Suprapubic skin (tissue), 4 donors: ENCODE measurements at regions not wholly inside any gene's neighbourhood (a gene's known extent, or its start where the extent isn't known, plus 50 kb on each side); places are given as distances from the start of the nearest gene placed in this dataset.
"Not testable (repeated sequence)": the region's sequence is repeated elsewhere in the genome, so short reads cannot be mapped to it uniquely, and the experiment has no call there.

Source experiments
- DNase-seq, 2 donors: peaks; one replicate each; pipeline ENCODE4 v3.0.0-alpha.2; 2019; ENCODE audit warnings: low spot score in 2 of 2
- H3K27ac ChIP-seq: fragments of 200-600 bp; sonication (generic); one replicate; pipeline ENCODE4 v1.5.1; 2019
- H3K27me3 ChIP-seq: fragments of 200-600 bp; sonication (generic); one replicate; pipeline ENCODE4 v1.5.1; 2019
- H3K36me3 ChIP-seq: fragments of 200-600 bp; sonication (generic); one replicate; pipeline ENCODE4 v1.5.1; 2019
- H3K4me1 ChIP-seq: fragments of 200-600 bp; sonication (generic); one replicate; pipeline ENCODE4 v1.5.1; 2019
- H3K4me3 ChIP-seq: fragments of 200-600 bp; sonication (generic); one replicate; pipeline ENCODE4 v1.5.1; 2019; ENCODE audit warnings: mild to moderate bottlenecking
- H3K9me3 ChIP-seq: fragments of 200-600 bp; sonication (generic); one replicate; pipeline ENCODE4 v1.5.1; 2019
- WGBS: methylation state at CpG from one replicate; pipeline ENCODE4 v1.1.5; 2018; 5-methylcytosine and 5-hydroxymethylcytosine counted together

DNA sequence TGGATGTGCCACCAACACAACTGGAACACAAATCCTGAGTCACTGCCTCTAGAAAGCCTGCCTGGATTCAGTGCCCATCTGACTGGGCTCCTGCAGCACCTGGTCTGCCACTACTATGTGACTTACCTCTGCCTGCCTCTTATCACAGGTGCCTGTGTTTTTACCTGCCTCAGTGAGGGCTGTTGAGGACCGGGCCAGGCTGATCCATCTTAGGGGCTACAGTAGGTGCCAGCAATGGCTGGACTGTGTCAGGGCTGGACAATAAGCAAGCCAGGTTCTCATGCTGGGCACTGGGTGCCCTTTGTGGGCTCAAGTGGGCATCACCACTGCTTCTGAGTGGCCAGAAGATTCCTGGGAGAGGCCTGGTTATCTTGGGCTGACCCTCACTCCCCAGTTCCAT, 948.6 kb upstream of the TPTE start:
- not testable (repeated sequence) for H3K4me1 ChIP-seq, DNase-seq, H3K9me3 ChIP-seq, H3K4me3 ChIP-seq, H3K27ac ChIP-seq, H3K36me3 ChIP-seq, H3K27me3 ChIP-seq
- WGBS = 78% methylated on average over 1 of the region's 1 CpG

DNA sequence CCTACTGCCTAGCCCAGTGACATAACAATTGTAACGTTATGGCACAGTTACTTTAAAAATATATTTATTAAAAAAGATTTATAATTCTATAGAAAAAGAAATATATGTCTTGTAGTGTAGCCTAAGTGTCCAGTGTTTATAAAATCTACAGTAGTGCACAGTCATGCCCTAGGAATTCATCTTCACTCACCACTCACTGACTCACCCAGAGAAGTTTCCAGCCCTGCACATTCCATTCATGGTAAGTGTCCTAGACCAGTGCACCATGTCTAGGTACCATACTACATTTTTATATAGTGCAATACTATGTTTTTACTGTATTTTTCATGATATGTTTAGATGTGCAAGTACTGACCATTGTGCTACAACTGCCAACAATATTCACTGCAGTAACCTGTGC, 947.9 kb upstream of the TPTE start:
- H3K36me3 ChIP-seq, H3K4me1 ChIP-seq, H3K9me3 ChIP-seq, H3K4me3 ChIP-seq, DNase-seq, H3K27ac ChIP-seq, H3K27me3 ChIP-seq: not testable (repeated sequence)
- no CpG with 5 or more reads among the region's 1 CpG for WGBS

DNA sequence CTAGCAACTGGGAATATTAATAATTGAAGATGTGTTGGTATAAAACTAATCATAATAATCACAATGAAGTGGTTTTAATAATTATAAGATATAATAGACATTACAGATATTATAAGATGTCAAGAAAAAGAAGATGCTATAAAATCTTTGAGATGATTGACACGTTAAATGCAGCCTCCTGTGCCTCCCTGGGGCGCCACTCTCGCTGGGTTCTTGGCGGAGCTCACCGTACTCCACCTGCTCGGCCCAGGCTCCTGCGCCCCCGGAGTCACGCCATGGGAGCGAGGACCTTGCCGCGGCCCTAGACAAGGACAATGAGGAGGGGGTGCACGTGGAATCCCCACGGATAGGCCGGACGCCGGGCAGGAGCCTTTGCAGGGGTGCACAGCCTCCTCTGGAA, 942.1 kb upstream of the TPTE start:
- H3K4me1 ChIP-seq, H3K27ac ChIP-seq, H3K4me3 ChIP-seq, DNase-seq, H3K36me3 ChIP-seq, H3K27me3 ChIP-seq, H3K9me3 ChIP-seq: not testable (repeated sequence)
- WGBS = 80% methylated on average over 6 of the region's 17 CpGs

DNA sequence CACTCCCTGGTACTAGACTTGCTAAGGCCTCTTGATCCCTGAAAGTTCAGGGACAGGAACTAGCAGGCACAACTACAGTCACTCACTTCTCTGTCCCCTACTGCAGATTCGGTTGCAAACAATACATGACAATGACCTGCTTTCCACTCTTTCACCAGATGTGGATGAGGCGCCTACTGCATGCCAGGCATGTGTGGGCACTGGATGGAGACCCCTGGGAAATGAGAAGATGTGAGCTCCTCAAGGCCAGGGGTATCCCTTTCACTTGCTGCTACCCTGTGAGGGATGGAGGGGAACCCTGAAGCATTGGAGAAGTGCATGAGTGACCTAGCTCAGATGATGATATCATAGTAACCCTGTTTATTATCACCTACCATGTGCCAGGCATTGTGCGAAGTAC, 933.4 kb upstream of the TPTE start:
- not testable (repeated sequence) for H3K27ac ChIP-seq, H3K4me3 ChIP-seq, H3K36me3 ChIP-seq, H3K9me3 ChIP-seq, H3K4me1 ChIP-seq, H3K27me3 ChIP-seq
- peak in 1 of 2 donors; percentile 46 for DNase-seq
- 42% methylated on average over 2 of the region's 3 CpGs for WGBS

DNA sequence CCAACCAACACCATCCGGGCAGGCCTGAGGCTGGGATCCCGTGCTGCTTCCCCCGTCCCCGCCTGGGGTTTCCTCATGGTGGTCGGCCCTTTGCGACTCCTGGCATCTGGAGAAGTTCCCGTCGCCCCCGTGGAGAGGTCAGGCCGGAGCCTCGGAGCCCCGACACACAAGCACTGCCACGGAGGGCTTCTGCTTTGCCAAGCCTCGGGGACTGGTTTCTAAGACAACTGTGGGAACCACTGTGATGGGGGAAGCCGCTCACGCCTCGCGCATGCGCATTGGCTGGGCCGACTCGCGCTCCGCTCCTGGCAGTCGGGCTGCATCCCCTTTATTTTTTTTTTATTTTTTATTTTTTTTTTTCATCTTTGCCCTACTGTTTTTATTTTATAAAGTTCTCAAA, 928.8 kb upstream of the TPTE start:
- not testable (repeated sequence) for DNase-seq, H3K27me3 ChIP-seq, H3K36me3 ChIP-seq, H3K27ac ChIP-seq, H3K4me1 ChIP-seq, H3K4me3 ChIP-seq, H3K9me3 ChIP-seq
- no CpG with 5 or more reads among the region's 24 CpGs for WGBS

DNA sequence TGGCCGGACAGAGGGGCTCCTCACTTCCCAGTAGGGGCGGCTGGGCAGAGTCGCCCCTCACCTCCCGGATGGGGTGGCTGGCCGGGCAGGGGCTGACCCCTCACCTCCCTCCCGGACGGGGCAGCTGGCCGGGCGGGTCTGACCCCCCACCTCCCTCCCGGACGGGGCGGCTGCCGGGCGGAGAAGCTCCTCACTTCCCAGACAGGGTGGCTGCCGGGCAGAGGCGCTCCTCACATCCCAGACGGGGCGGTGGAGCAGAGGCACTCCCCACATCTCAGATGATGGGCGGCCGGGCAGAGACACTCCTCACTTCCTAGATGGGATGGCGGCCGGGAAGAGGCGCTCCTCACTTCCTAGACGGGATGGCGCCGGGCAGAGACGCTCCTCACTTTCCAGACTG, 927.7 kb upstream of the TPTE start:
- H3K36me3 ChIP-seq, H3K4me3 ChIP-seq, DNase-seq, H3K9me3 ChIP-seq, H3K4me1 ChIP-seq, H3K27ac ChIP-seq, H3K27me3 ChIP-seq: not testable (repeated sequence)
- WGBS = no CpG with 5 or more reads among the region's 27 CpGs

DNA sequence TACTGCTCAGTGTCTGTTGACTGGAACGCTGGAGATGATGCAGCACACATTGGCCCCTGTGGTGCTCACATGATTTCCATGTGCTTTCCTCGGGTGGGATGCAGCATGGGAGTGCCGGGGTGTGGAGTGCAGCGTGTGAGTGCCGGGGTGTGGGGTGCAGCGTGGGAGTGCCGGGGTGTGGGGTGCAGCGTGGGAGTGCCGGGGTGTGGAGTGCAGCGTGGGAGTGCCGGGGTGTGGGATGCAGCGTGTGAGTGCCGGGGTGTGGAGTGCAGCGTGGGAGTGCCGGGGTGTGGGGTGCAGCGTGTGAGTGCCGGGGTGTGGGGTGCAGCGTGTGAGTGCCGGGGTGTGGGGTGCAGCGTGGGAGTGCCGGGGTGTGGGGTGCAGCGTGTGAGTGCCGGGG, 907.4 kb upstream of the TPTE start:
- not testable (repeated sequence) for H3K27me3 ChIP-seq, H3K4me1 ChIP-seq, H3K9me3 ChIP-seq, H3K36me3 ChIP-seq, DNase-seq, H3K4me3 ChIP-seq, H3K27ac ChIP-seq
- WGBS = 82% methylated on average over 22 of the region's 23 CpGs

DNA sequence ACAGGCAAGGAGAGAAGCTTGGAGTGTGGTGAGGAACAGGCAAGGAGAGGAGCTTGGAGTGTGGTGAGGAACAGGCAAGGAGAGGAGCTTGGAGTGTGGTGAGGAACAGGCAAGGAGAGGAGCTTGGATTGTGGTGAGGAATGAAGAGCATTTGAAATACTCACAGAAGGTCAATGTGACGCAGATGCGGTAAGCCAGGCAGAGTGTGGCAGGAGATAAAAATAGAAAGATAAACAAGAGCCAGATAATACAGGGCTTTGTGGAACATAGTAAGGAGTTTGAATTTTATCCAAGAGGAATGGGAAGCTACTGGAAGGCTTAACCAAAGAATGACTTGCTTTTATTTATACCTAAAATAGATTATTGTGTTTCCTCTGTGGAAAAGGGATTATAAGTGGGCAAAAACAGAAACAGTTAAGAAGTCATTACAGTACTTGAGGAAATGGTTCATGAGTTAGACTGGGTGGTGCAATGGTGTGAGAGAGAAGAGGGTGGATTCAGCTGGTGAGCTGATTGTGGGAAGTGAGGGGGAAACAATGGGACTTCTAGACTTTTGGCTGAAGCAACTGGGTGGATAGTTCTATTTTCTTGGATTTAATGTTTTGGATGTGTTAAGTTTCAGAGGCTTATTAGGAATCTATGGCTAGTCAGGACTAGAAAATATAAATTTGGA, 900.1 kb upstream of the TPTE start:
- not testable (repeated sequence) for H3K9me3 ChIP-seq, H3K36me3 ChIP-seq, H3K27me3 ChIP-seq, H3K4me1 ChIP-seq, DNase-seq, H3K27ac ChIP-seq, H3K4me3 ChIP-seq
- WGBS = 81% methylated on average over 2 of the region's 2 CpGs

DNA sequence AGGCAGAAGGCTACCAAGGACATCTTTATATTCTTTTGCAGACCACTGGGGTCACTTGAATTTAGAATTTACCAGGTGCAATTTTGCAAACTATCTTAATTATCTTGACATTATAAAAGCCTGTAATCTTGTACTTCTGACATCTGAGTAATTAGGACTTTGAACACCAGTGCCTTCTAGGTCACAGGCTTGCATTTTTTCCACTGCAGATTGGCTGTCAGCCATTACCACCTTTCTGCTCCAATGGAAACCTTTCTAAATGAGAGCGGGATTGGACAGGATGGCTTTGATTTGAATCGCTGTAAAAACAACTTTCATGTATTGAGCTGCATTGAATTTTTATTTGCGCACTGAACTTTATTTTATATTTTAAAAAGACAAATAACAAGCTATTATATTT, 893.3 kb upstream of the TPTE start:
- H3K36me3 ChIP-seq, H3K4me1 ChIP-seq, DNase-seq, H3K27me3 ChIP-seq, H3K27ac ChIP-seq, H3K4me3 ChIP-seq, H3K9me3 ChIP-seq: not testable (repeated sequence)
- WGBS = 89% methylated on average over 2 of the region's 3 CpGs

DNA sequence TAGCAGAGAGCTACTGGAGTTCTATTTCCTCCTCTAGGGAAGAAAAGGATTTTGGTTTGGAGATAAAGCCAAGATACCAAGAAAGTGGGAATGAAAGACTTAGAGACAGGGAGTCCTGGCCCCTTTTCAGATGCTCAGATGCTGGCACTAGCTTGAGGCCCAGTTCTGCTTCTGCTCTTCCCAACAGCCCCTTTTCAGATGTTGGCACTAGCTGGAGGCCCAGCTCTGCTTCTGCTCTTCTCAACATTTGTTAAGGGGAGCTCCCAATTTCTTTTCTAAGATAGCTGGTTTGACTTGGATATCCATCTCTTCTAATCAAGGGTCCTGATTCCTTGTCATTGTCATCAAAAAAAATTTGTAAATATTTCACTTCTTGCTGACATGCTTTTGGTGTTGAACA, 874.0 kb upstream of the TPTE start:
- not testable (repeated sequence) for H3K27ac ChIP-seq, DNase-seq, H3K4me1 ChIP-seq, H3K36me3 ChIP-seq, H3K4me3 ChIP-seq, H3K9me3 ChIP-seq, H3K27me3 ChIP-seq

DNA sequence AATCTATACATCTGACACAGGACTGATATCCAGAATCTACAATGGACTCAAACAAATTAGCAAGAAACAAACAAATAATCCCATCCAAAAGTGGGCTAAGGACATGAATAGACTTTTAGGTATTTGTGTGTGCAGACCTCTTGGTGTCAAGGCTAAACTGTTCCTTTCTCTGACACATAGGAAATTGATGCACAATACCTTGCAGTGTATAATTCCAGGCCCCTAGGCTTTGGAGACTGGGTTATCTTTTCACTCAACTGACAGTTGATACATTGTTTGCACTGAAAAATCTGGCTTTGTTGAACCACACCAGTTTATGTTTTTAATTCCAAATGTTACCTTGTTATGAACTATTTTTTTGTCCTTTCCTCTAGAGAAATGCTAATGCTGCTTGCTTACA, 873.1 kb upstream of the TPTE start:
- H3K9me3 ChIP-seq, DNase-seq: not testable (repeated sequence)

DNA sequence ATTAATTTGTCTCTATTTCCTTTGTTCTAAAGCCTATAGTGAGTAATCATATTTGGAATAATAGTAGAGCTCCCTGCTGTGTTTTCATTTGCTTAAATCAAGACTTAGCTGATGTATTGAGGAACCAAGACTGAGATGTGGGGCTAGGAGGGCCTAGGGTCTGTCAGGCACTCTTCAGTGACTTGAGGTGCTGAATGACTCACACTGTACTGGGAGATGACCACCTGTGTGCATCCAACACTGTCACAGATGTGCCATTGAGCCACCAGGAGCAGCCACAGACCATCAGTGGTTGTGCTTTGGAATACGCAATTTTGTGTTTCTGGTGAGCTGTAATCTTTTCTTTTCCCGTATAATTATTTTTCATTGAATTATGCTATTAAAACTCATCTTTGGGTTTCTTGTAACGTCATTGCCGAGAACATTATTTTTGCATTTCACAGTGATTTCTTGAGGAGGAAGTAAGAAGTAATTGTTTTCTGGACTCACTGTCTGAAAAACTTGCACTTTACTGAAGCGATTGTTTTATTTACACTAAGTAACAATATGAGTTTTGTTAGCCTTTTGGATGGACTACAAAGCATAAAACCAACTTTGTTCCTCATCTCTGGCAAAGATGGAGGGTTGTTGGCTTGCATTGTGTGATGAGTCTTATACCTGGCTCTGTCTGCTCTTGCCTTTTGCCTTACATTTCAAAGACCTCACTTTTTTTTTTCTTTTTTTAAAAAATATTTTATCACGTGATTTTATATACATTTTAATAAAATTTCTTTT, 872.2 kb upstream of the TPTE start:
- not testable (repeated sequence) for H3K36me3 ChIP-seq, H3K4me1 ChIP-seq, DNase-seq, H3K27ac ChIP-seq, H3K4me3 ChIP-seq, H3K9me3 ChIP-seq, H3K27me3 ChIP-seq
- WGBS = 64% methylated on average over 6 of the region's 6 CpGs

More for the DNA sequence above, 873.1 kb upstream of the TPTE start:
- H3K4me3 ChIP-seq, H3K4me1 ChIP-seq, H3K27me3 ChIP-seq, H3K36me3 ChIP-seq, H3K27ac ChIP-seq: not testable (repeated sequence)

DNA sequence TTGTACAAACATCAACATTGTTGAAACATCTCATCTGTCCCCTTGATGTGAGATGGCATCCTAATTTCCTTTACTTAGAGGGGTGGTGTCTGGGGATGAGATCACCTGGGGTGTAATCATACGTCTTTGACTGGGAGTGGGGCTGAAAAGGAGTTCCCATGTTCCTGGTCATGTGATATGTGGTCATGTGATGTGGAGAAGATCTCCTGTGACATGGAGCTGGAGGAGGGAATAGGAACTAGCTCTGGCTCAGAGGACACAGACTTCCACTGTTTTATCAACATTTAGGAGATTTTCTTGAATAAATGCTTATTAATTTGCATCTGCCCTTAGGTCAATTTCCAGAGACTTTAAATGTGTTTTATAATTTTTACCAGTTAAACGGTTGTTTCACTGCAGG, 868.6 kb upstream of the TPTE start:
- H3K36me3 ChIP-seq, DNase-seq, H3K4me3 ChIP-seq, H3K4me1 ChIP-seq, H3K27me3 ChIP-seq, H3K27ac ChIP-seq: not testable (repeated sequence)
- 39% methylated on average over 2 of the region's 2 CpGs for WGBS
- peaks cover 16% of the 10 kb centered on the region for H3K9me3 ChIP-seq

DNA sequence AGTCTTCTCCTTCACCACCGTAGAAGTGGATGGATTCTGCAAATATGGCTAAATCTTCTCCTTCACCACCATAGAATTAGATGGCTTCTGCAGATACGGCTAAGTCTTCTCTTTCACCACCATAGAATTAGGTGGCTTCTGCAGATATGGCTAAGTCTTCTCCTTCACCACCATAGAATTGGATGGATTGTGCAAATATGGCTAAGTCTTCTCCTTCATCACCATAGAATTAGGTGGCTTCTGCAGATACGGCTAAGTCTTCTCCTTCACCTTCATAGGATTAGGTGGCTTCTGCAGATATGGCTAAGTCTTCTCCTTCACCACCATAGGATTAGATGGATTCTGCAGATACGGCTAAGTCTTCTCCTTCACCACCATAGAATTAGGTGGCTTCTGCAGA, 866.2 kb upstream of the TPTE start:
- H3K4me3 ChIP-seq, H3K27ac ChIP-seq, H3K27me3 ChIP-seq, DNase-seq, H3K4me1 ChIP-seq, H3K36me3 ChIP-seq: not testable (repeated sequence)
- peaks cover 21% of the 10 kb centered on the region for H3K9me3 ChIP-seq
- 88% methylated on average over 4 of the region's 4 CpGs for WGBS

DNA sequence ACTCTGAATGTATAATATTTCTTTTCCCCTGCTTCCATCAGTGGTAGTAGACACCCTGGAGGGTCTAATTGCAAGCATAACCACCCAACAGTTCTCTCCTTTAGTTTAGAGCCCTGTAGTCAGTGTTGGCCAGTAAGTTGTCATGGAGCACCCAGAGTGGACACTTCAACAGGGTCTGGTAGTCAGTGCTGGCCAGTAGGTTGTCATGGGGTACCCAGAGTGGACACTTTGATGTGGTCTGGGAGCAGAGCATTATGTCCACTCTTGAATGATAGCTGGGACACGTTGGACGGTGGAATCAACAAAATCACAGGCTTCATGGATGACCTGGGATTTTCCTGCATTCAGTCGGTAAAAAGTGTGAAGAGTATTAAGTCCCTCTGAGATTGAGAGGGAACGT, 864.9 kb upstream of the TPTE start:
- 78% methylated on average over 4 of the region's 4 CpGs for WGBS
- not testable (repeated sequence) for H3K4me1 ChIP-seq, H3K36me3 ChIP-seq, DNase-seq, H3K27me3 ChIP-seq, H3K27ac ChIP-seq, H3K4me3 ChIP-seq
- peaks cover 21% of the 10 kb centered on the region for H3K9me3 ChIP-seq
